ENCODE measurements at regions not wholly inside any gene's neighbourhood (a gene's known extent, or its start where the extent isn't known, plus 50 kb on each side); places are given as distances from the start of the nearest gene placed in this dataset.

- no peak for DNase-seq
These were observed 265.1 kb downstream of the PTPRU start for GRCh38 chr1:29501227-29501976.

- DNase-seq, result no peak
These were observed 264.3 kb downstream of the PTPRU start for GRCh38 chr1:29500651-29501050.

GRCh38 chr1:29500041-29500440 is 263.7 kb downstream of the PTPRU start:
- DNase-seq, result no peak

GRCh38 chr1:29499104-29499650 is 262.9 kb downstream of the PTPRU start:
- DNase-seq, result no peak

- peak; percentile 16 for DNase-seq
These were observed 262.1 kb downstream of the PTPRU start for GRCh38 chr1:29498126-29499103.

GRCh38 chr1:29497395-29498125 is 261.2 kb downstream of the PTPRU start:
- DNase-seq, result no peak

GRCh38 chr1:29496701-29497100 is 260.4 kb downstream of the PTPRU start:
- no peak for DNase-seq

- no peak for DNase-seq
These were observed 254.0 kb downstream of the PTPRU start for GRCh38 chr1:29490204-29490934.

GRCh38 chr1:29489471-29489870 is 253.1 kb downstream of the PTPRU start:
- DNase-seq, result no peak

GRCh38 chr1:29488794-29489311 is 252.5 kb downstream of the PTPRU start:
- DNase-seq, result no peak

GRCh38 chr1:29488086-29488793 is 251.9 kb downstream of the PTPRU start:
- DNase-seq, result no peak

- DNase-seq, result no peak
These were observed 251.0 kb downstream of the PTPRU start for GRCh38 chr1:29487291-29487690.

- no peak for DNase-seq
These were observed 249.0 kb downstream of the PTPRU start for GRCh38 chr1:29485096-29485925.

GRCh38 chr1:29482991-29483390 is 246.7 kb downstream of the PTPRU start:
- DNase-seq, result no peak

- no peak for DNase-seq
These were observed 245.7 kb downstream of the PTPRU start for GRCh38 chr1:29482064-29482463.

GRCh38 chr1:29481031-29481430 is 244.7 kb downstream of the PTPRU start:
- DNase-seq, result no peak

- DNase-seq, result no peak
These were observed 242.6 kb downstream of the PTPRU start for GRCh38 chr1:29478879-29479278.

- DNase-seq, result no peak
These were observed 241.9 kb downstream of the PTPRU start for GRCh38 chr1:29478151-29478791.

- DNase-seq, result no peak
These were observed 239.0 kb downstream of the PTPRU start for GRCh38 chr1:29475326-29475725.

Measured in fibroblast of skin of right quadriceps (primary cell).